ENCODE measurements at regions not wholly inside any gene's neighbourhood (a gene's known extent, or its start where the extent isn't known, plus 50 kb on each side); places are given as distances from the start of the nearest gene placed in this dataset.

DNA sequence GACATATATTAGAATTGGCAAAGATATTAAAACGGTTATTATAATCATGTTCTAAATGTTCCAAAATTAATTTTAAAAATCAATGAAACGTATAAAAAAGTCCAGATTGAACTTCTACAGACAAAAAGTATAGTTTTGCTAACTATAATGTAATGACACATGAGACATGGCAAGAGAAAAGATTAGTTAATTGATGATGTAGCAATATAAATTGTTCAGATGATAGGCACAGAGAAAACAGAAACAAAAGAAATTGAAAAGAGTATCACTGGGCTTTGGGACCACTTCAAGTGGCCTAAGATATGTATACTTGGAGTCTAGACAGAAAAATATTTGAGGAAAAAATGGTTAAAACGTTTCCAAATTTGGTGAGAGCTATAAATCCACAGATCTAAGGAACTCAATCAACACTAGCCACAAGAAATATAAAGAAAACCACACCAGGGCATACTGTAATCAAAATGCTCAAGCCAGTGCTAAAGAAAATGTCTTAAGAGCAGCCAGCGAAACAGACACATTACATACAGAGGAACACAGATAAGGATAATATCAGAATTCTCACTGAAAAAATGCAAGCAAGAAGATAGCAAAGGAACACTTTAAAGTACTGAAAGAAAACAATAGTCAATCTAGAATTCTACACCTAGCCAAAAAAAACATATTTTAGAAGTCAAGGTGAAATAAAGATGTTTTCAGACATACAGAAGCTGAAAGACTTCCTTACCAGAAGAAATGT is 172.6 kb upstream of the FOXQ1 start:
- TF ChIP-seq, protein P1, sequence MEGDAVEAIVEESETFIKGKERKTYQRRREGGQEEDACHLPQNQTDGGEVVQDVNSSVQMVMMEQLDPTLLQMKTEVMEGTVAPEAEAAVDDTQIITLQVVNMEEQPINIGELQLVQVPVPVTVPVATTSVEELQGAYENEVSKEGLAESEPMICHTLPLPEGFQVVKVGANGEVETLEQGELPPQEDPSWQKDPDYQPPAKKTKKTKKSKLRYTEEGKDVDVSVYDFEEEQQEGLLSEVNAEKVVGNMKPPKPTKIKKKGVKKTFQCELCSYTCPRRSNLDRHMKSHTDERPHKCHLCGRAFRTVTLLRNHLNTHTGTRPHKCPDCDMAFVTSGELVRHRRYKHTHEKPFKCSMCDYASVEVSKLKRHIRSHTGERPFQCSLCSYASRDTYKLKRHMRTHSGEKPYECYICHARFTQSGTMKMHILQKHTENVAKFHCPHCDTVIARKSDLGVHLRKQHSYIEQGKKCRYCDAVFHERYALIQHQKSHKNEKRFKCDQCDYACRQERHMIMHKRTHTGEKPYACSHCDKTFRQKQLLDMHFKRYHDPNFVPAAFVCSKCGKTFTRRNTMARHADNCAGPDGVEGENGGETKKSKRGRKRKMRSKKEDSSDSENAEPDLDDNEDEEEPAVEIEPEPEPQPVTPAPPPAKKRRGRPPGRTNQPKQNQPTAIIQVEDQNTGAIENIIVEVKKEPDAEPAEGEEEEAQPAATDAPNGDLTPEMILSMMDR (IDR thresholded peaks at IDR 0.05; ENCODE audit: unreplicated experiment in 3 of 3) = no peak
- Mint-ChIP-seq H3K9me3 (peaks cover 5% of the 10 kb centered on the region), H3K27ac (no peak overlapping the region), H3K36me3 (ENCODE audit: low read depth) (no peaks in the 10 kb centered on the region), H3K4me1 (peaks cover 10% of the 10 kb centered on the region), H3K27me3 (ENCODE audit: low read depth) (peaks cover 12% of the 10 kb centered on the region), H3K4me3 (no peak overlapping the region)

DNA sequence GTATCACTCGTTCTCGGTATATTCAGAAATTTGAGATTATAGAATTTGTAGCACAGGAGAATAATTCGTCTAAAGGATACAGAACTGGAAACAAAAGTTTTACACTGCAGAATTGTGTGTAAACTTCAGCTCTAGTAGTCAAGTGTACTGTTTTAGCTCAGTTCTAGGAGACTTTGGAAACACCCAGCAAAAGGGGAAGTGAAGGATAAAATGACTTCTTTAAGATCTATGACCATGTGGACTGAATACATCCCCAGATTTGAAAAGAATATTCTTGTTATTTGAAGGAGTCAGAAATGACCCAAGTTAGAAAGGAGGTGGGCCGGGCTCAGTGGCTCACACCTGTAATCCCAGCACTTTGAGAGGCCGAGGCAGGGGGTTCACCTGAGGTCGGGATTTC is 174.0 kb upstream of the FOXQ1 start:
- H3K27me3 Mint-ChIP-seq (ENCODE audit: low read depth) = peaks cover 18% of the 10 kb centered on the region
- H3K9me3 Mint-ChIP-seq = peaks cover 5% of the 10 kb centered on the region
- no peak overlapping the region for H3K4me3 Mint-ChIP-seq
- H3K36me3 Mint-ChIP-seq (ENCODE audit: low read depth) = no peaks in the 10 kb centered on the region
- TF ChIP-seq, protein P1 (IDR thresholded peaks at IDR 0.05; ENCODE audit: unreplicated experiment in 3 of 3) = no peak
- H3K27ac Mint-ChIP-seq = no peak overlapping the region
- peaks cover 10% of the 10 kb centered on the region for H3K4me1 Mint-ChIP-seq

DNA sequence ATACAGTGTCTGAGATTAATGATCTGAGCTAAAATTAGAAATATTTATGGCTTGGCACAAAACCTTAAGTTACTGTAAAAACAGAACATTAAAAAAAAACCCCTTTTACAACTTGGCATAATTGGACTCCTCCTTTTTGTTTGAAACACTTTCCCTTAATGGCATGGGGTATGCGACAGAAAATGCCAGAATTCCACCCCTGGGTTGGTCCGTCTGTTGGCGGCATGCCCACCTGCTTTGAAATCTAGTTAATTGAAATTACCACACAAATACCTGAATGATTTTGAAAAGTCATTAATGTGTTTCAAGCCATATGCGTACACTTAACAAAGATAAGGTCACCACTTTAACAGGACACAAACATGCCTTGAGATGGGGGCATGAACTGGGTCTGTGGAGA is 175.1 kb upstream of the FOXQ1 start:
- Mint-ChIP-seq H3K4me1 (peaks cover 13% of the 10 kb centered on the region), H3K4me3 (no peak overlapping the region), H3K36me3 (ENCODE audit: low read depth) (no peaks in the 10 kb centered on the region), H3K27me3 (ENCODE audit: low read depth) (peaks cover 17% of the 10 kb centered on the region), H3K9me3 (peaks cover 5% of the 10 kb centered on the region), H3K27ac (peak overlapping the region in 2 of 3 experiments; percentile 63 to 86)
- TF ChIP-seq, protein P1 (IDR thresholded peaks at IDR 0.05; ENCODE audit: unreplicated experiment in 3 of 3) = no peak

DNA sequence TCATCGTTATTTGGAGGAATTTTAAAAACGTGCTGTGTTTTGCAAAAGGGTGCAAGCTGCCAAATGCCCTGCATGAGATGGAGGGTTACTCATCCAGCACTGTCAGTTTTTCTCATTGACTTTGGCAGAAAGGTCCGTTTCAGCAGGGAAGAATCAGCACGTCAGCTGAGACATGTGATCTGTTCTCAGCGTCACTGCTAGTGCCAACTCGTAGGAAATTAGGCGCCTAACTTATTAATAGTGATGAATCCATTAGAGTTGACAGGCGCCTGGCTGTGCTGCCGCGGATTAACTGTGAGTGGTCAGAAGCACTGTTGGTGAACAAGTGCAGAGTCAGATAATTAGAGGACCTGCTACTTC is 175.5 kb upstream of the FOXQ1 start:
- Mint-ChIP-seq H3K27me3 (ENCODE audit: low read depth) (peaks cover 17% of the 10 kb centered on the region), H3K9me3 (peaks cover 5% of the 10 kb centered on the region), H3K27ac (peak overlapping the region in 2 of 3 experiments; percentile 63 to 86), H3K36me3 (ENCODE audit: low read depth) (no peaks in the 10 kb centered on the region), H3K4me1 (peaks cover 17% of the 10 kb centered on the region), H3K4me3 (no peak overlapping the region)
- TF ChIP-seq, protein P1 (IDR thresholded peaks at IDR 0.05; ENCODE audit: unreplicated experiment in 3 of 3) = no peak

DNA sequence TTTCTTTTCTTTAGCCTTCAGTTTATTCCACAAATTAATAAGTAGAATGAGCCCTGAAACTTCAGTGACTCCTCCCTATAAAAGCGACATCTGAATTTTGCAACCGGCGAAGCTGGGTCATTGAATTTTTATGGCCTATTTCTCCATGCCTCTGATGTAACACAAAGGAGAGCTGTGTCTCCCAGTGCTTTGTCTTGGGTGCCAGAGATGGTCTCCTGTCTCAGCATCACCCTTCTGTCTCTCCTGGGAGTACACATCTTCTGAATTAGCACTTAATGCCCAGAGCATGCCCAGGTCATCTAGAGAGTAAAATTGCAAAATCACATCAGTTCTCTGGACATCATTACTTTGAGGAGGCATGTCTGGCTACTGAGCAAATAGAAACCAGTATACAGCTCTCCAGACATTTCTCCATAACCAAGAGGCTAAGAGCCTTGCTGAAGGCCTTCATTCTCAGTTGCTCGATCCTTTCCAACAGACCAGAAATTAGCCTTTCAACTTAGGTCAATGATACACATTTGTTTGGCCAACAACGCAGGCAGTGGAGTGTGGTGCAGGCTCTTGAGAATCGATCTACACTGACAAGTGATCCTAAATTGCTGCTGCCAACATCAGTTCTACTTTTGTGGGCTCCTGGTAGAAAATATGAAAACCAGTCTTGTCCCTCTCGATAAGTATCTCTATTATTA is 176.0 kb upstream of the FOXQ1 start:
- Mint-ChIP-seq H3K27ac (peak overlapping the region in 2 of 3 experiments; percentile 63 to 86), H3K36me3 (ENCODE audit: low read depth) (no peaks in the 10 kb centered on the region), H3K9me3 (peaks cover 5% of the 10 kb centered on the region), H3K4me3 (no peak overlapping the region), H3K4me1 (peaks cover 21% of the 10 kb centered on the region), H3K27me3 (ENCODE audit: low read depth) (peaks cover 15% of the 10 kb centered on the region)
- TF ChIP-seq, protein P1 (IDR thresholded peaks at IDR 0.05; ENCODE audit: unreplicated experiment in 3 of 3) = no peak

All from nephron (organoid).